Esophagus squamous epithelium (tissue), 5 donors: ENCODE measurements at regions not wholly inside any gene's neighbourhood (a gene's known extent, or its start where the extent isn't known, plus 50 kb on each side); places are given as distances from the start of the nearest gene placed in this dataset.

Experiments
- DNase-seq: peaks from one replicate; lab custom pipeline; 2025; lab: John Stamatoyannopoulos, UW
- H3K27ac ChIP-seq, 4 donors: fragments of 200-600 bp; sonication (generic); one replicate each; pipeline ENCODE4 v1.5.1; 2016 to 2019; ENCODE audit warnings: mild to moderate bottlenecking in 1 of 4
- H3K27me3 ChIP-seq, 4 donors: fragments of 200-600 bp; sonication (generic); 1 replicate in 3 of 4; 2 replicates in 1 of 4; pipeline versions ENCODE4 v1.5.1 to v1.6.0; 2017 to 2021; ENCODE audit warnings: antibody characterized with exemption in 1 of 4
- H3K36me3 ChIP-seq, 3 donors: fragments of 200-600 bp; sonication (generic); one replicate each; pipeline ENCODE4 v1.5.1; 2016 to 2019
- H3K4me1 ChIP-seq, 3 donors: fragments of 200-600 bp; sonication (generic); one replicate each; pipeline ENCODE4 v1.5.1; 2017 to 2019
- H3K4me3 ChIP-seq, 4 donors: fragments of 200-600 bp; sonication (generic); 1 replicate in 3 of 4; 2 replicates in 1 of 4; pipeline ENCODE4 v1.5.1; 2016 to 2019; ENCODE audit warnings: mild to moderate bottlenecking in 2 of 4, moderate library complexity in 1 of 4
- H3K9me3 ChIP-seq, 3 donors: fragments of 200-600 bp; sonication (generic); one replicate each; pipeline ENCODE4 v1.5.1; 2016 to 2019
- POLR2A ChIP-seq, 4 donors: fragments of 450-650 bp; IDR thresholded peaks; one replicate each; pipeline ENCODE4 v1.6.1; 2017; ENCODE audit warnings: antibody characterized with exemption in 4 of 4, mild to moderate bottlenecking in 4 of 4, moderate library complexity in 3 of 4
- WGBS, 2 donors: methylation state at CpG; one replicate each; pipeline ENCODE4 v1.1.5; 2018; 5-methylcytosine and 5-hydroxymethylcytosine counted together
- intact Hi-C: fragments of 100-400 bp; cut with DNase I; formaldehyde crosslinking; loops from one replicate; pipeline ENCODE4 v1.15.0; 2022
- TF ChIP-seq, protein P1 (sequence below), 6 experiments: fragments of 450-650 bp in 4 of 6; fragments of 200-600 bp in 2 of 6; sonication (generic) in 2 of 6; IDR thresholded peaks; one replicate each; pipeline ENCODE4 v1.5.1; 2016 to 2019; ENCODE audit warnings: antibody characterized with exemption in 6 of 6, mild to moderate bottlenecking in 4 of 6, moderate library complexity in 4 of 6
- donor health status: DM: yes; HTN: yes; CAD: no.

DNA sequence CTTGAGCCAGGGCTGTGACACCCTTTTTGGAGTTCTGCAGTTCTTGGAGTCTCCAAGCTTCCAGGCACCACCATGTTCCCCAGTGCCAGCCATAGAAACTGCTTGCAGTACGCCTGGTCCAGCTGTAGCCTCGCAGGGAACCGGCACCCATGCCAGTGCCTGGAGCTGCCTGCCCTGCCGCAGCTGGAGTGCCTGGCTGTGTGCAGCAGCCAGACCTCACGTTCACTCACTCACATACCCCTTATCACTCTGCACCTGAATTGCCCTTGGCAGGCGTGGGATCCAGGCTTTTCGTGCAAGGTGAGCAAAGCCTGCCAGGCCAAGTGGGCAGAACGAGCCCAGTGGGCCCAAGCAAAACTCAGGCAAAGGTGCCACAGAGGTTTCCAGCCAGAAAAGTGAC, 77.8 kb upstream of the SHB start:
- H3K4me1 ChIP-seq, result peaks cover 0 to 8% (median under 1%) of the 10 kb centered on the region in 3 donors
- no peak for DNase-seq
- intact Hi-C loops, result no loop called here
- H3K27me3 ChIP-seq, result peaks cover 0 to 20% (median 0%) of the 10 kb centered on the region in 4 donors
- H3K36me3 ChIP-seq, result no peaks in the 10 kb centered on the region
- no peak overlapping the region for H3K27ac ChIP-seq
- H3K4me3 ChIP-seq, result no peak overlapping the region
- 88 to 90% methylated on average over 2 to 6 of the region's 8 CpGs for WGBS, 2 donors
- no peaks in the 10 kb centered on the region for H3K9me3 ChIP-seq
- TF ChIP-seq, protein P1, sequence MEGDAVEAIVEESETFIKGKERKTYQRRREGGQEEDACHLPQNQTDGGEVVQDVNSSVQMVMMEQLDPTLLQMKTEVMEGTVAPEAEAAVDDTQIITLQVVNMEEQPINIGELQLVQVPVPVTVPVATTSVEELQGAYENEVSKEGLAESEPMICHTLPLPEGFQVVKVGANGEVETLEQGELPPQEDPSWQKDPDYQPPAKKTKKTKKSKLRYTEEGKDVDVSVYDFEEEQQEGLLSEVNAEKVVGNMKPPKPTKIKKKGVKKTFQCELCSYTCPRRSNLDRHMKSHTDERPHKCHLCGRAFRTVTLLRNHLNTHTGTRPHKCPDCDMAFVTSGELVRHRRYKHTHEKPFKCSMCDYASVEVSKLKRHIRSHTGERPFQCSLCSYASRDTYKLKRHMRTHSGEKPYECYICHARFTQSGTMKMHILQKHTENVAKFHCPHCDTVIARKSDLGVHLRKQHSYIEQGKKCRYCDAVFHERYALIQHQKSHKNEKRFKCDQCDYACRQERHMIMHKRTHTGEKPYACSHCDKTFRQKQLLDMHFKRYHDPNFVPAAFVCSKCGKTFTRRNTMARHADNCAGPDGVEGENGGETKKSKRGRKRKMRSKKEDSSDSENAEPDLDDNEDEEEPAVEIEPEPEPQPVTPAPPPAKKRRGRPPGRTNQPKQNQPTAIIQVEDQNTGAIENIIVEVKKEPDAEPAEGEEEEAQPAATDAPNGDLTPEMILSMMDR (IDR thresholded peaks at IDR 0.05), result no peak
- no peak for TF ChIP-seq POLR2A (IDR thresholded peaks at IDR 0.05)

DNA sequence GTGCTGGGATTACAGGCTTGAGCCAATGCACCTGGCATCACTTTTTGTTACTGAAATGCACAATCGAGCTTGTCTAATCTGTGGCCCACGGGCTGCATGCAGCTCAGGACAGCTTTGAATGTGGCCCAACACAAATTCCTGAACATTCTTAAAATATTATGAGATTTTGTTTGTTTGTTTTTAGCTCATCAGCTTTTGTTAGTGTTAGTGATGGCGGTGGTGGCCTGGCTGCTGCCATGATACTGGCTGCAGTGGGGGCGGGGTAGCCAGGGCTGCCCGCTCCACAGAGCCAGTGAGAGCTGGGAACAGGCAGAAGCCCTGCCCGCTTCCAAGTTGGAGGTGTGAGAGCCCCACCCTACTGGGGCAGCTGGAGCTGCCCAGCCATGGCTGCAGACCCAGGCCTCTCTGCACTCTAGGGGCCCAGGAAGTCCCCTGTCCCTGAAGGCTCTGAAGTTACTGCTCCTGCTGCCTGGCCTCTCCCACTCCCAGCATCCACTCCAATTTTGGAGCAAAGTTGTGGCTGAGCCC, 76.6 kb upstream of the SHB start:
- TF ChIP-seq POLR2A (IDR thresholded peaks at IDR 0.05), result no peak
- TF ChIP-seq, protein P1 (IDR thresholded peaks at IDR 0.05), result no peak
- no peak for DNase-seq
- intact Hi-C loops, result no loop called here
- Histone ChIP-seq H3K9me3 (no peaks in the 10 kb centered on the region), H3K27me3 (peaks cover 0 to 31% (median 0%) of the 10 kb centered on the region in 4 donors), H3K27ac (no peak overlapping the region), H3K4me1 (peaks cover 0 to 14% (median 5%) of the 10 kb centered on the region in 3 donors), H3K4me3 (no peak overlapping the region), H3K36me3 (no peaks in the 10 kb centered on the region)
- WGBS, 2 donors, result 50 to 74% methylated on average over 2 to 6 of the region's 6 CpGs

DNA sequence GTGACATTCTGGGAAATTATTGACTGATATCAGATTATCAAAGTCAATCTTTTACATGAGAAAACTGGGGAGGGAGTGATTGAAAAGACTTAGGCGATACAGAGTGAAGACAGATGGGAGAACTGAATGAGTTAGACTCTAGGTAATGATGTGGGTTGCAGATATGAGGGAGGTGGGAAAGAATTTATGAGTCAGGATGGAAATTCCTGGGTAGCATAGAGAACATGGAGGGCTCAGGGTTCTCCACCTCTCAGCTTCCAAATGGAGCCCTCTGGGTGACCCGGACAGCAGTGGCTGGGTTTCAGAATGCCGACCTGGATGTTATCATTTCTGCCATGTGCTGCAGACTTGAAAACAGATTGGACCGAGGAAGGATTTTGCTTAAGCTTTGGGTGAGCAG, 75.4 kb upstream of the SHB start:
- intact Hi-C loops, result no loop called here
- DNase-seq, result no peak
- Histone ChIP-seq H3K27me3 (peaks cover 0 to 34% (median 0%) of the 10 kb centered on the region in 4 donors), H3K36me3 (no peaks in the 10 kb centered on the region), H3K27ac (no peak overlapping the region), H3K4me1 (peaks cover 0 to 14% (median 5%) of the 10 kb centered on the region in 3 donors), H3K4me3 (no peak overlapping the region), H3K9me3 (no peaks in the 10 kb centered on the region)
- TF ChIP-seq, protein P1 (IDR thresholded peaks at IDR 0.05), result no peak
- TF ChIP-seq POLR2A (IDR thresholded peaks at IDR 0.05), result no peak
- 76 to 88% methylated on average over 4 of the region's 4 CpGs for WGBS, 2 donors

DNA sequence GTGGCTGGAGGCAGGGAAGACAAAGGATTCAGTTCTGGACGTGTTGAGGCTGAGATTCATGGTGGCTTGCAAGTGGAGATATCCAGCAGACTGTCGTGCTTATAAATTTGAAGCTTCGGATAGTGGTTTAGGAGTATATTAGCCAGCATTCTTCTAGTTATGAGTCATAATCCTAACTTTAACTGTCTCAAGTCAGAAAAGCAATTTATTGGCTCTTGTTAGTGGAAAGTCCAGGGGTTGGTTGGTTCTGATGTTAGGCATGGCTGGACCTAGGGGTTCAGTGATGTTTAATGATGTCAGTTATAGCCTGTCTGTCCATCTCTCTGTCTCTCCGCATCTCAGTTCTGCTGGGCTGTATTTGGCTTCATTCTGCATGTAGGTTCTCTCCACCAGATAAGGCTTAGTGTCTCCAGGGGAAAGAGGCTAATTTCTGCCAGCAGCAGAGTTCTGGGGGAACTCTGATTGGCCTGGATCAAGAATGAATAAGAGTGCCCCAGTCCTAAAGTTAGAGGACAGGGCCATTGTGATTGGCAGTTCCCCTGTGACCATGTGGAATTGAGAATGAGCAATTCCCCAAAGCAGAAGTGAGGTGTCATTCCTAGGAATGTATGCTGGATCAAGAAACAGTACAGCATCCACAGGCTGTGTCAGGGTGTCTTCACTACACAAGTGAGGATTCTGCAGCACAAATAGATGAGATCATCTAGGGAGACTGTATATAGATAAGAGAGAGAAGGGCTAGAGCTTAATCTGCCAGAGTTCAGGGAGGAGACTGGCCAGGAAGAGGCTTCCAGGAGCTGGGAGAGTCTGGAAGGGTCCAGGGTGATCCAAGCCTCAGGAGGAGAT, 72.9 kb upstream of the SHB start:
- Histone ChIP-seq H3K27ac (no peak overlapping the region), H3K27me3 (peaks cover 0 to 39% (median 0%) of the 10 kb centered on the region in 4 donors), H3K4me1 (peaks cover 0 to 14% (median 5%) of the 10 kb centered on the region in 3 donors), H3K36me3 (no peaks in the 10 kb centered on the region), H3K9me3 (no peaks in the 10 kb centered on the region), H3K4me3 (no peak overlapping the region)
- 21 to 33% methylated on average over 4 of the region's 4 CpGs for WGBS, 2 donors
- intact Hi-C loops, result no loop called here
- TF ChIP-seq, protein P1 (IDR thresholded peaks at IDR 0.05), result no peak
- TF ChIP-seq POLR2A (IDR thresholded peaks at IDR 0.05), result no peak
- DNase-seq, result no peak

DNA sequence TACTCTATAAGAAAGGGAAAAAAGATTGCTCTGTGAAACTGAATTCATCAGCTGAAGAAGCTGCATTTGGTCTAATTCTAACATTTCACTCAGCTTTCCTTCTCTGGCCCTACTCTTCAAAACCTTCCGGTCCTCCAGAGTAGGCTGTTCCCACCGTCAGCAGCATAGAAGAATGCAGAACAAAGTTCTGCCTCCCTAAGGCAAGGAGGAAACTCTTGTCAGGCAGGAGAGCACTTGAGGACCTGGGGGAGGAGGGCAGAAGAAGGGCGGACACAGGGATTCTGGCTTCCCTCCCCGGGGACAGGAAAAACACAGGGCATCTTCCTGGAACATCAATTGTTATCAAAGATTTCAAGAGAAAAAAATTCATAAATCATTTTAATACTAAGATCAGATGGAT, 69.2 kb upstream of the SHB start:
- no peak for DNase-seq
- WGBS, 2 donors, result 65 to 74% methylated on average over 4 of the region's 4 CpGs
- intact Hi-C loops, result no loop called here
- no peak overlapping the region for H3K4me3 ChIP-seq
- H3K4me1 ChIP-seq, result peaks cover 0 to 14% (median 5%) of the 10 kb centered on the region in 3 donors
- no peaks in the 10 kb centered on the region for H3K9me3 ChIP-seq
- no peak for TF ChIP-seq POLR2A (IDR thresholded peaks at IDR 0.05)
- TF ChIP-seq, protein P1 (IDR thresholded peaks at IDR 0.05), result no peak
- peaks cover 0 to 37% (median 0%) of the 10 kb centered on the region in 4 donors for H3K27me3 ChIP-seq
- no peaks in the 10 kb centered on the region for H3K36me3 ChIP-seq
- no peak overlapping the region for H3K27ac ChIP-seq
